ENCODE measurements at regions not wholly inside any gene's neighbourhood (a gene's known extent, or its start where the extent isn't known, plus 50 kb on each side); places are given as distances from the start of the nearest gene placed in this dataset.
A peak's percentile ranks its signal among the peaks of the same experiment; 100 is the strongest.
"Not testable (repeated sequence)": the region's sequence is repeated elsewhere in the genome, so short reads cannot be mapped to it uniquely, and the experiment has no call there.

DNA sequence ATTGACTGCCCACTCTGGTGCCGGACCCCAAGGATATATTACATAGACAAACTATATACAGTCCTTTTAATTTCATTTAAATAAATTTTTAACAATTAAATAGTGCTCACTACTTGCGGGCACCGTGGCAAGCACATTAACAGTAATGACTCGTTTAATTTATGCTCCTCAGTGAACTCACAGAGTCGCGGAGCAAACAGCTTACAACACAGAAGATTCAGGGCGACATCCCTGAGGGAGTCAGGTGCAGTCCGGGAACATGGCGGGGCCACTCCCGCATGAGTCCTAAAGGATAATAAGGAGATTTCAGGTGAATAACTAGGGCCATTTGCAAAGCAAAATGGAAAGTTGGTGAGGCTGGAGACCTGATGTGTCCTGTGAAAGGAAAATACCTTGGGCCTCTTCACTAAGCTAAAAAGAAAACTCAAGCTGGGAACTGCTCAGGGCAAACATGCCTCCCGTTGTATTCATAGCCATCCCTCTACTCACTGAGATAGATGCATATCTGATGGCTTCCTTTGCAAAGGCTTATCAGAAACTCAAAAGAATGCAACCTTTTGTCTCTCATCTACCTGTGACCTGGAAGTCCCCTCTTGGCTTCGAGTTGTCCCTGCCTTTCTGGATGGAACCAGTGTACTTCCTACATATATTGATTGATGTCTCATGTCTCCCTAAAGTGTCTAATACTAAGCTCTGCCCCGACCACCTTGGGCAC is 125.6 kb downstream of the KLF6 start:
- H3K4me1 Mint-ChIP-seq (ENCODE audit: low read depth), result peaks cover 12% of the 10 kb centered on the region
- peaks cover 3% of the 10 kb centered on the region for H3K9me3 Mint-ChIP-seq
- no peaks in the 10 kb centered on the region for H3K36me3 Mint-ChIP-seq (ENCODE audit: low read depth)
- no peak overlapping the region for H3K27ac Mint-ChIP-seq
- H3K4me3 Mint-ChIP-seq, result no peak overlapping the region
- H3K27me3 Mint-ChIP-seq, result peaks cover 18% of the 10 kb centered on the region

DNA sequence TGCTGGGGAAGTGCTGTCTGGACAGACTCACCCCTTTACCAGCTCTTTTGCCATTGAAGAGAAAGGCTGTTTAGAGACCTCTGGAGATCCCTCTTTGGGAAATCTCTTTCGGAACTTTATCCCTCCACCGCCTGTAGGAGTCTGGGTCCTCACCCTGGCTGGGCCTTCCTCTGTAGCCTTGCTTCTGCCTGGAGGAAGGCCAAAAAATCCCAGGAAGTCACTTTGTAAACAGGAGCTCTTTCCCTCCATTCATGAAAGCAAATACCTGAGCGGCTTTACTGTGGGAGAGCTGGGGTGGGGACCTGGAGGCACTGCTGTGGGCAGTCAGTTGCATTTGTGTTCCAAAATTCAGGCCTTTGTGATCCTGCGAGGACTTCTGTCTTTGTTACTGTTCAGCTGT is 126.2 kb downstream of the KLF6 start:
- Mint-ChIP-seq H3K27ac (no peak overlapping the region), H3K4me3 (no peak overlapping the region)

GRCh38 chr10:3656214-3656613 is 128.8 kb downstream of the KLF6 start:
- Mint-ChIP-seq H3K4me3 (no peak overlapping the region), H3K9me3 (peaks cover 2% of the 10 kb centered on the region), H3K27ac (no peak overlapping the region), H3K4me1 (ENCODE audit: low read depth) (peaks cover 20% of the 10 kb centered on the region), H3K27me3 (peaks cover 27% of the 10 kb centered on the region), H3K36me3 (ENCODE audit: low read depth) (no peaks in the 10 kb centered on the region)

More for the DNA sequence above, 126.2 kb downstream of the KLF6 start:
- Mint-ChIP-seq H3K36me3 (ENCODE audit: low read depth) (no peaks in the 10 kb centered on the region), H3K4me1 (ENCODE audit: low read depth) (peaks cover 12% of the 10 kb centered on the region), H3K27me3 (peaks cover 19% of the 10 kb centered on the region), H3K9me3 (peaks cover 3% of the 10 kb centered on the region)

DNA sequence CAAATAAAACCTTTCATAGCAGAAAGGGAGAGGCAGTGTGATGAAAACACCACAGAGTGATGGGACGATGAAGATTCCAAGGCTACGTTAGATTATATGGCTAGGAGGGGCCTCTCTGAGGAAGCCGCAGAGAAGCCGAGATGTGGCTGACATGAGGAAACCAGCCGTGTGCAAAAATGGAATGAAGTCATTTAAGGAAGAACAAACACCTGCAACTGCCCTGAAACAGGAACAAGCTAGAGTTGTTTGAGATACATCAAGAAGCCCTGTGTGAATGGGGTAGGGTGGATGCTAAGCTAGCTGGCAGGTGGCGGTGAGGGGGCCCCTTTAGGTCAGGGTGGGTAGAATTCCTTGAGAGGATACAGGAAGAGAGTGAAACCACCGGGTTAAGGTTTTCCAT is 129.5 kb downstream of the KLF6 start:
- Mint-ChIP-seq H3K4me3 (no peak overlapping the region), H3K9me3 (no peaks in the 10 kb centered on the region), H3K36me3 (ENCODE audit: low read depth) (no peaks in the 10 kb centered on the region), H3K4me1 (ENCODE audit: low read depth) (peaks cover 20% of the 10 kb centered on the region), H3K27ac (no peak overlapping the region), H3K27me3 (peaks cover 29% of the 10 kb centered on the region)

DNA sequence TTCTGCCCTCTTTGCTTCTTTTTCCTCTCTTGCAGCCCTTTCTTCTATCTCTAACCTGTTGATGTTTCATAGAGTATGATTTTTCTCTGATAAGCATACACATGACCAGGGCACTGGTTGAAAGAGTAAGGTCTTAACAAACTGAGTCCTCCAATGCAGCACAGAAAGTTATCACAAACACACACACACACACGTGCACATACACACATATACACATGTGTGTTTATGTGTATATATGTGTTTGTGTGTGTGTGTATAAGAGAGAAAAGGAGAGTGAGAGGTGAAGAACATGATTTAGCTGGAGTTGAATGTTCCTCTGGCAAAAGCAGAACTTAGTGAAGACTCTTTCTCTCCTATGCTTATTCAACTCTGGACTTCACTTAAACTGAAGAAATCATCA is 130.0 kb downstream of the KLF6 start:
- H3K4me1 Mint-ChIP-seq (ENCODE audit: low read depth), result peaks cover 20% of the 10 kb centered on the region
- H3K36me3 Mint-ChIP-seq (ENCODE audit: low read depth), result no peaks in the 10 kb centered on the region
- no peaks in the 10 kb centered on the region for H3K9me3 Mint-ChIP-seq
- peaks cover 29% of the 10 kb centered on the region for H3K27me3 Mint-ChIP-seq
- no peak overlapping the region for H3K4me3 Mint-ChIP-seq
- no peak overlapping the region for H3K27ac Mint-ChIP-seq

DNA sequence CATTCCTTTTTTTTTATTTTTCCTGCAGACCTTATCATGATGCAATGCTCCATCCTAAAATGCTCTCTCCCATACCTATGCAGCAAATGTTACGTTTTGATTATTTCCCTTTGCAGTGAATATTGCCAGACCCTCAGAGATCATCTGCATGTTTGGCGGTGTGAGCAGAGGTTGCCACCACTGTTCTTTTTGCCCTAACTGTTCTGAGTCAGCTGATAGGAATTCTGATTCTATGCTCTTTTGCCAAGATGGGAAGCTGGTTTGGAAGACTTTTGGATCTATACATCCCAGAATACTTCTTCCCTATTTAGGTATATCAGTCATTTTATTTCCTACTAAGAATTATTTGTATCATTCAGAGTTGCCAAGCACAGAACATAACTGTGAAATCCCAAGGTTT is 130.5 kb downstream of the KLF6 start:
- no peaks in the 10 kb centered on the region for H3K9me3 Mint-ChIP-seq
- no peak overlapping the region for H3K27ac Mint-ChIP-seq
- no peak overlapping the region for H3K4me3 Mint-ChIP-seq
- peaks cover 20% of the 10 kb centered on the region for H3K4me1 Mint-ChIP-seq (ENCODE audit: low read depth)
- peaks cover 29% of the 10 kb centered on the region for H3K27me3 Mint-ChIP-seq
- H3K36me3 Mint-ChIP-seq (ENCODE audit: low read depth), result no peaks in the 10 kb centered on the region

GRCh38 chr10:3653303-3653702 is 131.7 kb downstream of the KLF6 start:
- Mint-ChIP-seq H3K27me3 (peaks cover 29% of the 10 kb centered on the region), H3K4me3 (peak overlapping the region; percentile 67), H3K4me1 (ENCODE audit: low read depth) (peaks cover 20% of the 10 kb centered on the region)
- not testable (repeated sequence) for H3K9me3 Mint-ChIP-seq; H3K36me3 Mint-ChIP-seq (ENCODE audit: low read depth); H3K27ac Mint-ChIP-seq

DNA sequence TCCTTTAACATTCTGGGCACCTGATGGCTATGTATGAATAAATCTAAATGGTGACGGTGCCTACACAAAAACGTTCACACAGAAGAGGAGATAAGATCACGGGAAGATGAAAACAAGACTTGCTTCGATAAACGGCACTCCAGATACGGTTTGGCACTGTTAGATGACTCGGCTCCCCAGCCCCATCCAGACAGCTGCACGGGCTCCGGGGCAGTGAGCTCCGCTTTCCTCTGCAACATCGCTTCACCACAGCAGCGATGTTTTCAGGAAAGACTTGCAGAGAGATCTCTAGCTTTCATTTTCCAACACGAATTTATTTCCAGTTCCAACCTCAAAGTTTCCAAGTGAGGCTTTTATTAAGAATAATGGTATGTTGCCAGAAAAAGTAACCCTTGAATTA is 132.1 kb downstream of the KLF6 start:
- Mint-ChIP-seq H3K27me3 (peaks cover 29% of the 10 kb centered on the region), H3K4me1 (ENCODE audit: low read depth) (peaks cover 20% of the 10 kb centered on the region), H3K4me3 (peak overlapping the region; percentile 67), H3K36me3 (ENCODE audit: low read depth) (no peaks in the 10 kb centered on the region), H3K27ac (no peak overlapping the region), H3K9me3 (no peaks in the 10 kb centered on the region)

- no peak overlapping the region for H3K27ac Mint-ChIP-seq
- peaks cover 29% of the 10 kb centered on the region for H3K27me3 Mint-ChIP-seq
- H3K4me3 Mint-ChIP-seq, result no peak overlapping the region
- H3K4me1 Mint-ChIP-seq (ENCODE audit: low read depth), result peaks cover 20% of the 10 kb centered on the region
- no peaks in the 10 kb centered on the region for H3K9me3 Mint-ChIP-seq
- no peaks in the 10 kb centered on the region for H3K36me3 Mint-ChIP-seq (ENCODE audit: low read depth)
Observed at GRCh38 chr10:3651969-3652653, 132.9 kb downstream of the KLF6 start.

DNA sequence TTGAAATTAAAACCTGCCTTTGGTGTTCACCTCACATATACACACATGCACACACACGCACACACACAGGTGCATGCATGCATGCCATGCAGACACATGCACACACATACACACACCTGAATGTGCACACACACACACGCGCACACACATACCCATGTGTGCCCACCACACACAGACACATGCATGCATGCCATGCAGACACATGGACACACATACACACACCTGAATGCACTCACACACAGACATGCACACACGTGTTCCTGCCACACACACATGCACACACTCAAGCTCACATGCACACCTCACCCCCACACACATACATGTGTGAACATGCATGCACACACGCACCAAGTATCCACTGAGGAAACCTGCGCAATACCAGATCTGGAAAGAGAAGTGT is 136.4 kb downstream of the KLF6 start:
- Mint-ChIP-seq H3K27ac (no peak overlapping the region), H3K9me3 (no peaks in the 10 kb centered on the region), H3K4me3 (no peak overlapping the region), H3K4me1 (ENCODE audit: low read depth) (peaks cover 8% of the 10 kb centered on the region), H3K27me3 (peaks cover 9% of the 10 kb centered on the region), H3K36me3 (ENCODE audit: low read depth) (no peaks in the 10 kb centered on the region)

DNA sequence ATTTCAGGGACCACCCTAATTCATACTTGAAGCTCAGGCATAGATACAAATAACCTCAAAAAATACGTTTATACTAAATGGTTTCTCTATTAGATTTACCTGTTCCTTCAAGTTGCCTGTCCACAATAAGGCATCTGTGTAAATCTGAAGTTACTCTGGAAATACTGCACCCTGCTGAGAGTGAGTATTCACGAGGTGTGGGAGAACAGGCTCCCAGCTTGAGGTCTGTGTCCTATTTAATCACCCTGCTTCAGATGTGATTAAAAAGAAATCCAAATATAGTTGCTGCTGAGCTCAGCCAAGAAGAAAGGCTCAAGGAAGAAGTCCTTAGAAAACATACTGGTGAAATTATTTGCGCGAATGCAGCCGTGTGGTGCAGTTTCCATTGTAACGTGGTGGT is 136.8 kb downstream of the KLF6 start:
- Mint-ChIP-seq H3K9me3 (no peaks in the 10 kb centered on the region), H3K4me1 (ENCODE audit: low read depth) (peaks cover 6% of the 10 kb centered on the region), H3K27ac (no peak overlapping the region), H3K27me3 (peaks cover 12% of the 10 kb centered on the region), H3K4me3 (no peak overlapping the region), H3K36me3 (ENCODE audit: low read depth) (no peaks in the 10 kb centered on the region)

DNA sequence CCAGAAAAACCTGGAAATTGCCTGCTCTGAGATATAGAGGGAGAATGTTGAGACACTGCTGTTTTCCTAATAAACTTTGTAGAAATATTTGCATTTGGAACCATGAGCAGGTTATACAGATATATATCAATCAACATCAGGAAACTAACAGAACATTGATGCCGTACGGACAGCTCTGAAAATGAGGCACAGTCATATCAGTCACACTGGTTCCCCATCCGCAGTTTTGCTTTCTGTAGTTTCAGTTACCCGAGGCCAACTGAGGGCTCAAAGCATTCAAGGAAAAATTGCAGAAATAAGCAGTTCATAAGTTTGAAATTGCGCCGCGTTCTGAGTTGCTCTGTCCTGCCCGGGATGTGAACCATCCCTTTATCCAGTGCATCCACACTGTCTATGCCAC is 137.9 kb downstream of the KLF6 start:
- Mint-ChIP-seq H3K27me3 (peaks cover 14% of the 10 kb centered on the region), H3K9me3 (no peaks in the 10 kb centered on the region), H3K27ac (no peak overlapping the region), H3K36me3 (ENCODE audit: low read depth) (no peaks in the 10 kb centered on the region), H3K4me1 (ENCODE audit: low read depth) (no peaks in the 10 kb centered on the region), H3K4me3 (no peak overlapping the region)

DNA sequence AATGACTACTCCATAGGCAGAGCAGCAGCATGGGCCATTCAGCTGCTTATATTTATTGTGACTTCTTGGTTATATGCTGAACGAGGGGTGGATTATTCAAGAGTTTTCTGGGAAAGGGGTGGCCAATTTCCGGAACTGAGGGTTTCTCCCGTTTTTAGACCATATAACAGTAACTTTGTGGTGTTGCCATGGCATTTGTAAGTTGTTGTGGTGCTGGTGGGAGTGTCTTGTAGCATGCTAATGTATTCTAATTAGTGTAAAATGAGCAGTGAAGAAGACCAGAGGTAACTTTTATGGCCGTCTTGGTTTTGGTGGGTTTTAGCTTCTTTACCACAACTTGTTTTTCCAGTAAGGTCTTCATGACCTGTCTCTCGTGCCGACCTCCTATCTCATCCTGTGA is 139.6 kb downstream of the KLF6 start:
- Mint-ChIP-seq H3K4me3 (no peak overlapping the region), H3K9me3 (no peaks in the 10 kb centered on the region), H3K27me3 (peaks cover 4% of the 10 kb centered on the region), H3K27ac (no peak overlapping the region), H3K4me1 (ENCODE audit: low read depth) (no peaks in the 10 kb centered on the region), H3K36me3 (ENCODE audit: low read depth) (no peaks in the 10 kb centered on the region)

GRCh38 chr10:3640816-3641215 is 144.2 kb downstream of the KLF6 start:
- peaks cover 4% of the 10 kb centered on the region for H3K27me3 Mint-ChIP-seq
- no peaks in the 10 kb centered on the region for H3K4me1 Mint-ChIP-seq (ENCODE audit: low read depth)
- H3K27ac Mint-ChIP-seq, result no peak overlapping the region
- no peak overlapping the region for H3K4me3 Mint-ChIP-seq
- H3K36me3 Mint-ChIP-seq (ENCODE audit: low read depth), result no peaks in the 10 kb centered on the region
- H3K9me3 Mint-ChIP-seq, result no peaks in the 10 kb centered on the region

DNA sequence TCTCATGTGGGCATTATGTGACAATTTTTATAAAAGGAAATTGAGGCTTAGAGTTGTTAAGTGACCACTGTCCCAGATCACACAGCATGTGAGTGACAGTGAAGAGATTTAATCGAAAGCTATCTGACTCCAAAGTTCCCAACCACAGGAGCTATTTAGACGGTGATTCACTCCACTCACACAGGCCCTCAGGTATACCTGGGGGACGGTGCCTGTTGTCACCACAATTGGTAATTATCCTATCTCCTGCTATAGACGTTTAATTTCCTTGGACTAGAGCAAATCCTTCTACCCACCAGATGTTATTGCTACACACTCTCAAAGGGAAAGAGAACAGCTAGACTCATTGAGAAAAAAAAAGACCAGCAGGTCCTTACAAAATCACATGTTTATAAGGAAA is 145.5 kb downstream of the KLF6 start:
- Mint-ChIP-seq H3K4me3 (no peak overlapping the region), H3K9me3 (no peaks in the 10 kb centered on the region), H3K27ac (no peak overlapping the region), H3K27me3 (peaks cover 4% of the 10 kb centered on the region), H3K4me1 (ENCODE audit: low read depth) (no peaks in the 10 kb centered on the region), H3K36me3 (ENCODE audit: low read depth) (no peaks in the 10 kb centered on the region)

Measured in stimulated activated naive CD8-positive, alpha-beta T cell treated with anti-CD3 and anti-CD28 coated beads, Interleukin-15, Interleukin-2, amounts not matched to agents 100 ng/mL and 50 ng/mL, for 24 hours (primary cell).